Right renal cortex interstitium (tissue), 3 donors: ENCODE measurements at regions not wholly inside any gene's neighbourhood (a gene's known extent, or its start where the extent isn't known, plus 50 kb on each side); places are given as distances from the start of the nearest gene placed in this dataset.

Experiments
- DNase-seq, 3 donors: peaks; one replicate each; pipeline ENCODE4 v3.0.0-alpha.2; 2013; ENCODE audit warnings: low read depth in 3 of 3, low spot score in 2 of 3

DNA sequence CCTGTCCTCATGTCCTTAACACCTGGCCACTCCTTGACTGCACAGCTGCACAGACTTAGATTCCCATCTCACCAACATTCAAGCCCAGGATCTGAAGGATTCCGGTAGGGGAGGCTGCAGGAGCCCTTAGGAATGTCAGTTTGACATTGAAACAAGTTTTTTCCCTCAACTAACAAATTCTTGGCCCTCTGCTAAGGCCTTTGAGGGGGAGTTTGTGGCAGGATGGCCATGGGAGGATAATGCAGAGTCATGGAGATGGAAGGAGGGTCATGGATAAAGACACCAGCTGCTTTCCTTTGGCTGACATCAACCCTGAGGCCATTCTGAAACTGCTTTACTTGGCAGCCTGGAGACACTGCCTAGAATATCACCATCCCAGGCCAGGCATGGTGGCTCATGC, 63.4 kb upstream of the PPP2R5A start:
- DNase-seq, result no peak

DNA sequence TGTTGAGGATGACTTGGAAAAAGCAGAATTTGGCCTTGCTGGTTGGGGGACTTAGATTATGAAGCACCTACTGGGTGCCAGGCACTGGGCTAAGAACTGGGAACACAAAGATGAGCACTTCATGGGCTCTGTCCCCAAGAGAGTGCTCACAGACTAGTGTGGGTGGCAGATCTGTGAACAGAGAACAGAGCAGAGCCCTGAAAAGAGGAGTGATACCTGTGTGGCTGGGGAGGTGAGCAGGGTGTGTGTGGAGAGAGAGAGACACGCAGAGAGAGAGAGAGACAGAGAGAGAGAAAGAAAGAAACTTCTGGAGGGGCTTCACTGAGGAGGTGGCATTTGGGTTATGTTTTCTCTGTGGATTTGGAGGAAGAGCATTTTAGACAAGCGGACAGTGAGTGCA, 61.1 kb upstream of the PPP2R5A start:
- no peak for DNase-seq

DNA sequence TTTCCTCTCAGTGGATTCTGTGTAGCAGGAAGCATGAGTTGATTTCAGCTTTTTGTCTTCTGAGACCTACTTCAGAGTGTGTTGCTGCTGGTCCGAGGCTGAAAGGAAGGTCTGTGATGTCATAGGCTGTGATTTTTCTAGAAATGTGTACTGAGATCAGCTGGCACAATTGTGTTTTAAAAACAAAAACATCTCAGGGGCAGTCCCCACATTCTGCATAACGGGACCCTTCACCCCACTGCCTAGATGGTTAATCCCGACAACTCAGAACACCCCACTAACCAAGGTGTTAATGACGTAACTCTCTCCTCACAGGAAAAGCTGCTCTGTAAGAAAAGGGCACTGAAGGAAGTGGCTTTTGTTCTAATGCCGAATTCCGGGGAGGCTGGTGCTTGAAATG, 59.8 kb upstream of the PPP2R5A start:
- no peak for DNase-seq

GRCh38 chr1:212225871-212226302, 59.3 kb upstream of the PPP2R5A start:
- no peak for DNase-seq

GRCh38 chr1:212226467-212226866, 58.7 kb upstream of the PPP2R5A start:
- no peak for DNase-seq

GRCh38 chr1:212228076-212228475, 57.1 kb upstream of the PPP2R5A start:
- DNase-seq, result no peak

GRCh38 chr1:212228591-212229119, 56.6 kb upstream of the PPP2R5A start:
- DNase-seq, result no peak

GRCh38 chr1:212229654-212230053, 55.6 kb upstream of the PPP2R5A start:
- DNase-seq, result no peak

DNA sequence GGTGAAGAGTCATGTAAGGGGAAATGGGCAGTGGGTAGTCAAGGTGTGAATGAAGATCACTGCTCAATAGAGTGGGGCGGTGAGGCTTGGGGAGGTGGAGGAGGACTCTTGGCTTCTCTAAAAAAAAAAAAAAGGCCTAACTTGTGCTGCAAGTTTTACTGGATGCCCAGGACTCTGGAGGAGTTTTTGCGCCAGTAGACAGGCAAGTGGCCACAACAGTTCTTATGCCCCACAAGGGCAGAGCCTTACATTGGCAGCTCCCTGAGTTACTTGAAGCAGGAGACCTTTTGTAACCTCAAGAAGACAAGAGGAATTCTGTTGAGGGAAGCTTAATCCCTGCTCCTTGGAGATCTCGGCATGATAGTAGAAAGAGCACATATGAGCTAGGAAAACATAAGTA, 54.9 kb upstream of the PPP2R5A start:
- DNase-seq, result no peak

DNA sequence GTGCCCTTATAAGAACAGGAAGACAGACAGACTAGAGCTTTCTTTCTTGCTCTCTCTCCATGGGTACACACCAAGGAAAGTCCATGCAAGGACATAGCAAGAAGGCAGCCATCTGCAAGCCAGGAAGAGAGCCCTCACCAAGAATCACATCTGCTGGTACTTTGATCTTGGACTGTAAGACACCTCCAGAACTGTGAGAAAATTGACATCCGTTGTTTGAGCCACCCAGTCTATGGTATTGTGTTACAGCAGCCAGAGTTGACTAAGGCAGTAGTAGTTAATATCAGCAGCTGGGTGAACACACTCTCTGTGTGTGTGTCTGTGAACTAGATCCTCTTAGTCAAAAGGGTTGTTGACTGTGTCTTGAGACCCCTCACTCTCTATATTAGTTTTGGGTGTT, 53.8 kb upstream of the PPP2R5A start:
- no peak for DNase-seq

DNA sequence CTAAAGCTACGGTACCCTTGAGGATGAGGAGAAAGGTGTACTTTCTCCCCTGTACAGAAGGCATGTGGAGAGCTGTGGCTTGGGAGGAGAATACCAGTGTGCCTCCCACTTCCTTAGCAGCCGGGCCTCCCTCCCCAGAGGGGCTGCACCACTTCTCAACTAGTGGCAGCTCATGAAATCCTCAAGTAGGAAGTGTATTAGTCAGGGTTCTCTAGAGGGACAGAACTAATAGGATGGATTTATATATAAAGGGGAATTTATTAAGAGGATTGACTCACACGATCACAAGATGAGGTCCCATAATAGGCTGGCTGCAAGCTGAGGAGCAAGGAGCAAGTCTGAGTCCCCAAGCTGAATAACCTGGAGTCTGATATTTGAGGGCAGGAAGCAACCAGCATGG, 53.1 kb upstream of the PPP2R5A start:
- no peak for DNase-seq

GRCh38 chr1:212233321-212233720, 51.9 kb upstream of the PPP2R5A start:
- no peak for DNase-seq

- no peak for DNase-seq
Observed at GRCh38 chr1:212234431-212235395, 50.5 kb upstream of the PPP2R5A start.
